GM23338 (cell line): ENCODE measurements at regions not wholly inside any gene's neighbourhood (a gene's known extent, or its start where the extent isn't known, plus 50 kb on each side); places are given as distances from the start of the nearest gene placed in this dataset.
A peak's percentile ranks its signal among the peaks of the same experiment; 100 is the strongest.

Experiments
- ATAC-seq: fragments of 200-7000 bp; cut with Tn5 transposase; 3 replicates; pipeline ENCODE4 v1.9.1; 2020
- DNase-seq: peaks from one replicate; pipeline ENCODE4 v3.0.0-alpha.2; 2015; ENCODE audit warnings: low spot score
- H2AFZ ChIP-seq: fragments of 200-600 bp; sonication (generic); 2 replicates; pipeline ENCODE4 v1.8.0; 2016; ENCODE audit warnings: antibody characterized with exemption, mild to moderate bottlenecking, moderate library complexity
- H3F3A ChIP-seq: fragments of 200-600 bp; sonication (generic); replicated peaks from 2 replicates; pipeline ENCODE4 v1.8.0; 2017; ENCODE audit warnings: antibody characterized with exemption, mixed run types, low read depth
- H3K27ac ChIP-seq: fragments of 200-600 bp; sonication (generic); 2 replicates; pipeline ENCODE4 v1.6.1; 2016; ENCODE audit warnings: low read depth
- H3K27me3 ChIP-seq: fragments of 200-600 bp; sonication (generic); 2 replicates; pipeline ENCODE4 v1.8.0; 2016; ENCODE audit warnings: mild to moderate bottlenecking, mixed run types, moderate library complexity; ENCODE audit not compliant: insufficient read depth
- H3K36me3 ChIP-seq: fragments of 200-600 bp; sonication (generic); 2 replicates; pipeline ENCODE4 v1.8.0; 2016; ENCODE audit warnings: mild to moderate bottlenecking; ENCODE audit not compliant: insufficient read depth
- H3K4me1 ChIP-seq: fragments of 200-600 bp; sonication (generic); 2 replicates; pipeline ENCODE4 v1.8.0; 2016; ENCODE audit warnings: mild to moderate bottlenecking, moderate library complexity; ENCODE audit not compliant: insufficient read depth
- H3K4me2 ChIP-seq: fragments of 200-600 bp; sonication (generic); 2 replicates; pipeline ENCODE4 v1.7.1; 2017; ENCODE audit warnings: mixed run types
- H3K4me3 ChIP-seq: fragments of 200-600 bp; sonication (generic); 2 replicates; pipeline ENCODE4 v1.6.1; 2016; ENCODE audit warnings: mixed run types
- H3K79me2 ChIP-seq: fragments of 200-600 bp; sonication (generic); replicated peaks from 2 replicates; pipeline ENCODE4 v1.8.0; 2017; ENCODE audit warnings: mild to moderate bottlenecking; ENCODE audit not compliant: insufficient read depth
- H3K9me2 ChIP-seq: fragments of 200-600 bp; sonication (generic); 2 replicates; pipeline ENCODE4 v1.8.0; 2017; ENCODE audit not compliant: insufficient read depth
- H4K20me1 ChIP-seq: fragments of 200-600 bp; sonication (generic); replicated peaks from 2 replicates; pipeline ENCODE4 v1.8.0; 2017; ENCODE audit warnings: mild to moderate bottlenecking; ENCODE audit not compliant: insufficient read depth
- H3K27ac Mint-ChIP-seq: 2 replicates; pipeline ENCODE4 v1.8.0; 2020; ENCODE audit warnings: inconsistent platforms, mild to moderate bottlenecking, moderate library complexity, mixed read lengths
- H3K27me3 Mint-ChIP-seq: 3 replicates; pipeline ENCODE4 v1.8.0; 2022; ENCODE audit warnings: low read depth, mild to moderate bottlenecking, moderate library complexity, mixed read lengths, inconsistent platforms; ENCODE audit not compliant: insufficient read depth, poor library complexity
- H3K36me3 Mint-ChIP-seq: 3 replicates; pipeline ENCODE4 v1.8.0; 2021; ENCODE audit warnings: low read depth, mild to moderate bottlenecking, inconsistent platforms, moderate library complexity, mixed read lengths
- H3K4me1 Mint-ChIP-seq: 3 replicates; pipeline ENCODE4 v1.8.0; 2020; ENCODE audit warnings: mild to moderate bottlenecking, inconsistent platforms, mixed read lengths
- H3K4me3 Mint-ChIP-seq: 3 replicates; pipeline ENCODE4 v1.8.0; 2021; ENCODE audit warnings: moderate library complexity, mild to moderate bottlenecking, inconsistent platforms, mixed read lengths
- H3K9me3 Mint-ChIP-seq: 3 replicates; pipeline ENCODE4 v1.8.0; 2020; ENCODE audit warnings: moderate library complexity, mild to moderate bottlenecking, inconsistent platforms, mixed read lengths
- CREB1 ChIP-seq: fragments of 250-450 bp; sonication (Bioruptor Pico); IDR thresholded peaks from 2 replicates; pipeline ENCODE4 v1.5.0; 2020; ENCODE audit warnings: low read depth, mild to moderate bottlenecking, moderate library complexity
- CTCF ChIP-seq, 2 experiments: fragments of 200-600 bp in 1 of 2; sonication (generic) in 1 of 2; conservative IDR thresholded peaks; 2 replicates each; pipeline versions ENCODE4 v1.5.1 to v1.6.1; 2016 to 2017; ENCODE audit warnings: antibody characterized with exemption in 2 of 2, low read depth in 2 of 2, mild to moderate bottlenecking in 2 of 2, moderate library complexity in 1 of 2
- ETS1 ChIP-seq: IDR thresholded peaks from 2 replicates; pipeline ENCODE4 v1.6.1; 2016; ENCODE audit warnings: antibody characterized with exemption
- EZH2 ChIP-seq: fragments of 200-600 bp; sonication (generic); IDR thresholded peaks from one replicate; pipeline ENCODE4 v1.8.0; 2017; ENCODE audit warnings: antibody characterized with exemption, mild to moderate bottlenecking, low read depth; ENCODE audit not compliant: unreplicated experiment
- EZH2phosphoT487 ChIP-seq: fragments of 200-600 bp; sonication (generic); IDR thresholded peaks from one replicate; pipeline ENCODE4 v1.8.1; 2018; ENCODE audit warnings: antibody characterized with exemption; ENCODE audit not compliant: unreplicated experiment
- REST ChIP-seq: IDR thresholded peaks from one replicate; pipeline ENCODE4 v1.6.1; 2018; ENCODE audit warnings: antibody characterized with exemption; ENCODE audit not compliant: unreplicated experiment
- ZNF462 ChIP-seq: fragments of 250-450 bp; sonication (Bioruptor Pico); IDR thresholded peaks from 2 replicates; pipeline ENCODE4 v1.5.0; 2020; ENCODE audit warnings: mild to moderate bottlenecking, moderate library complexity

GRCh38 chr6:41426438-41426851 is 91.0 kb downstream of the NCR2 start (continued):
- TF ChIP-seq REST, result no peak
- TF ChIP-seq CREB1 (CRISPR knock-in tag), result no peak
- no peak for TF ChIP-seq EZH2
- no peak for TF ChIP-seq ETS1
- no peak for TF ChIP-seq CTCF (conservative IDR thresholded peaks at IDR 0.05; ENCODE audit: low read depth in 2 of 2)
- no peak for TF ChIP-seq EZH2phosphoT487

- Mint-ChIP-seq H3K27ac (no peak overlapping the region), H3K4me3 (no peak overlapping the region), H3K9me3 (no peaks in the 10 kb centered on the region), H3K4me1 (peaks cover 25% of the 10 kb centered on the region), H3K27me3 (peaks cover 28% of the 10 kb centered on the region), H3K36me3 (no peaks in the 10 kb centered on the region; the same call in 2 of the 3 replicates)
- no peaks in the 10 kb centered on the region for H3K9me2 ChIP-seq
- H2AFZ ChIP-seq, result peak overlapping the region; percentile 91
- H3K79me2 ChIP-seq, result no peaks in the 10 kb centered on the region
- H4K20me1 ChIP-seq, result no peaks in the 10 kb centered on the region
- peaks cover 40% of the 10 kb centered on the region for H3K4me1 ChIP-seq
- H3K4me3 ChIP-seq, result peak overlapping the region; percentile 69
- H3K27ac ChIP-seq, result no peak overlapping the region
- ATAC-seq (peak; percentile 10), DNase-seq (peak; percentile 46)
- H3F3A ChIP-seq, result peaks cover 12% of the 10 kb centered on the region
- peaks cover 96% of the 10 kb centered on the region for H3K27me3 ChIP-seq
- no peaks in the 10 kb centered on the region for H3K36me3 ChIP-seq
- peak overlapping the region; percentile 93 for H3K4me2 ChIP-seq
- TF ChIP-seq ZNF462 (no peak), ETS1 (peak; percentile 65; the same call in 1 of the 2 replicates)
These were observed 91.7 kb downstream of the NCR2 start for GRCh38 chr6:41426888-41427641.
